Caco-2 (cell line): ENCODE measurements at regions not wholly inside any gene's neighbourhood (a gene's known extent, or its start where the extent isn't known, plus 50 kb on each side); places are given as distances from the start of the nearest gene placed in this dataset.

Experiments used
- BruUV-seq: library from RNA; stranded (reverse); fragments of 400-500 nt; replicated peaks from 2 replicates; lab custom pipeline; 2021; lab: Mats Ljungman, UMichigan
- CTCF ChIA-PET: fragments of 300-600 bp; sonication (Branson Sonifier 250); formaldehyde crosslinking; loops from one replicate; lab custom pipeline; 2022; ENCODE audit warnings: antibody characterized with exemption; lab: Charles Lee
- POLR2A ChIA-PET: fragments of 300-600 bp; sonication (Branson Sonifier 250); formaldehyde crosslinking; loops from one replicate; lab custom pipeline; 2022; ENCODE audit warnings: antibody characterized with exemption; lab: Charles Lee
- DNase-seq, 2 experiments: peaks; one replicate each; pipeline versions ENCODE4 v3.0.0 to v3.0.0-alpha.2; 2020 to 2022
- H3K27me3 ChIP-seq: replicated peaks from 2 replicates; pipeline ENCODE4 v1.6.0; 2011; ENCODE audit warnings: low read length; ENCODE audit not compliant: control insufficient read depth, insufficient read depth
- H3K36me3 ChIP-seq: 2 replicates; pipeline ENCODE4 v1.5.1; 2011; ENCODE audit warnings: low read length; ENCODE audit not compliant: control insufficient read depth, insufficient read depth
- H3K4me1 ChIP-seq: fragments of 250-450 bp; sonication (Bioruptor Pico); 2 replicates; pipeline ENCODE4 v1.5.1; 2020; ENCODE audit warnings: mild to moderate bottlenecking
- H3K4me3 ChIP-seq: 2 replicates; pipeline ENCODE4 v1.5.1; 2011; ENCODE audit warnings: low read depth, mild to moderate bottlenecking, control low read depth, low read length
- H3K9me3 ChIP-seq: fragments of 250-450 bp; sonication (Bioruptor Pico); 2 replicates; pipeline ENCODE4 v1.5.1; 2020; ENCODE audit warnings: mild to moderate bottlenecking, moderate library complexity
- H3K27ac Mint-ChIP-seq: one replicate; pipeline ENCODE4 v1.8.0; 2022; ENCODE audit warnings: mixed read lengths; ENCODE audit not compliant: unreplicated experiment
- H3K27me3 Mint-ChIP-seq: one replicate; pipeline ENCODE4 v1.8.0; 2022; ENCODE audit warnings: mixed read lengths; ENCODE audit not compliant: insufficient read depth, unreplicated experiment
- H3K36me3 Mint-ChIP-seq: one replicate; pipeline ENCODE4 v1.8.0; 2022; ENCODE audit warnings: mild to moderate bottlenecking, mixed read lengths; ENCODE audit not compliant: insufficient read depth, unreplicated experiment
- H3K4me1 Mint-ChIP-seq: one replicate; pipeline ENCODE4 v1.8.0; 2022; ENCODE audit warnings: low read depth, mixed read lengths; ENCODE audit not compliant: unreplicated experiment
- H3K4me3 Mint-ChIP-seq: one replicate; pipeline ENCODE4 v1.8.0; 2022; ENCODE audit warnings: mild to moderate bottlenecking, moderate library complexity, mixed read lengths; ENCODE audit not compliant: unreplicated experiment
- H3K9me3 Mint-ChIP-seq: one replicate; pipeline ENCODE4 v1.8.0; 2022; ENCODE audit warnings: mixed read lengths; ENCODE audit not compliant: unreplicated experiment
- intact Hi-C: fragments of 100-400 bp; cut with micrococcal nuclease; formaldehyde crosslinking; loops from one replicate; pipeline ENCODE4 v1.10.0; 2022; ENCODE audit not compliant: unreplicated experiment
- TF ChIP-seq, protein P1 (sequence below), 2 experiments: fragments of 200-600 bp in 1 of 2; IDR thresholded peaks; 1 replicate in 1 of 2; 2 replicates in 1 of 2; pipeline versions ENCODE4 v1.5.1 to v1.8.0; 2011 to 2022; ENCODE audit warnings: antibody characterized with exemption in 1 of 2, control low read depth in 1 of 2, inconsistent platforms in 1 of 2, low read depth in 1 of 2, low read length in 1 of 2, mild to moderate bottlenecking in 1 of 2, moderate library complexity in 1 of 2; ENCODE audit not compliant: insufficient read depth in 1 of 2, severe bottlenecking in 1 of 2, unreplicated experiment in 1 of 2

DNA sequence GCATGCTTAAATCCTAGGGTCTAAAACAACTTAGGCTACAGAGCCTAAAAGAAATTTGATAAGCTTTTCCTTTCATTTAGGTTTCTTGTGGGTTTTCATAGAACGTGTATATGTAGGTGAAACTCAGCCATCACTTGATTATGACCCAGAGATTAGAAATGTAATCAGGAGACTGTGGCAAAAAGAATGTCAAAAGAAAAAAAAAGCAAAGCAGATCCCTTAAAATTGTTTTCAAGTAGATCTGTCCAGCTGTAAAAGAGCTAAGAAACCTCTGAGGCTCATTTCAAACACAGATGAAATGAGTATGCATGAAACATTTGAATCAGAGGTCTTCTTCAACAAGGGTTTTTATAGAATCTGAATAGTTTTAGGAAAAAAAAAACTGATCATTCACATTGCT lies 341.3 kb upstream of the PRDM1 start:
- Mint-ChIP-seq H3K27ac (no peak overlapping the region), H3K27me3 (no peaks in the 10 kb centered on the region), H3K9me3 (no peaks in the 10 kb centered on the region), H3K36me3 (no peaks in the 10 kb centered on the region), H3K4me3 (no peak overlapping the region), H3K4me1 (peaks cover 5% of the 10 kb centered on the region)
- no peak for DNase-seq
- Histone ChIP-seq H3K27me3 (no peaks in the 10 kb centered on the region), H3K4me1 (no peaks in the 10 kb centered on the region), H3K4me3 (no peak overlapping the region), H3K36me3 (no peaks in the 10 kb centered on the region), H3K9me3 (no peaks in the 10 kb centered on the region)
- TF ChIP-seq, protein P1, sequence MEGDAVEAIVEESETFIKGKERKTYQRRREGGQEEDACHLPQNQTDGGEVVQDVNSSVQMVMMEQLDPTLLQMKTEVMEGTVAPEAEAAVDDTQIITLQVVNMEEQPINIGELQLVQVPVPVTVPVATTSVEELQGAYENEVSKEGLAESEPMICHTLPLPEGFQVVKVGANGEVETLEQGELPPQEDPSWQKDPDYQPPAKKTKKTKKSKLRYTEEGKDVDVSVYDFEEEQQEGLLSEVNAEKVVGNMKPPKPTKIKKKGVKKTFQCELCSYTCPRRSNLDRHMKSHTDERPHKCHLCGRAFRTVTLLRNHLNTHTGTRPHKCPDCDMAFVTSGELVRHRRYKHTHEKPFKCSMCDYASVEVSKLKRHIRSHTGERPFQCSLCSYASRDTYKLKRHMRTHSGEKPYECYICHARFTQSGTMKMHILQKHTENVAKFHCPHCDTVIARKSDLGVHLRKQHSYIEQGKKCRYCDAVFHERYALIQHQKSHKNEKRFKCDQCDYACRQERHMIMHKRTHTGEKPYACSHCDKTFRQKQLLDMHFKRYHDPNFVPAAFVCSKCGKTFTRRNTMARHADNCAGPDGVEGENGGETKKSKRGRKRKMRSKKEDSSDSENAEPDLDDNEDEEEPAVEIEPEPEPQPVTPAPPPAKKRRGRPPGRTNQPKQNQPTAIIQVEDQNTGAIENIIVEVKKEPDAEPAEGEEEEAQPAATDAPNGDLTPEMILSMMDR (IDR thresholded peaks at IDR 0.05; ENCODE audit: insufficient read depth in 1 of 2, low read depth in 1 of 2, low read length in 1 of 2, severe bottlenecking in 1 of 2, unreplicated experiment in 1 of 2), result no peak
- BruUV-seq, result no TSS peak
- CTCF ChIA-PET, result no interaction called here
- POLR2A ChIA-PET, result no interaction called here
- intact Hi-C loops, result no loop called here

DNA sequence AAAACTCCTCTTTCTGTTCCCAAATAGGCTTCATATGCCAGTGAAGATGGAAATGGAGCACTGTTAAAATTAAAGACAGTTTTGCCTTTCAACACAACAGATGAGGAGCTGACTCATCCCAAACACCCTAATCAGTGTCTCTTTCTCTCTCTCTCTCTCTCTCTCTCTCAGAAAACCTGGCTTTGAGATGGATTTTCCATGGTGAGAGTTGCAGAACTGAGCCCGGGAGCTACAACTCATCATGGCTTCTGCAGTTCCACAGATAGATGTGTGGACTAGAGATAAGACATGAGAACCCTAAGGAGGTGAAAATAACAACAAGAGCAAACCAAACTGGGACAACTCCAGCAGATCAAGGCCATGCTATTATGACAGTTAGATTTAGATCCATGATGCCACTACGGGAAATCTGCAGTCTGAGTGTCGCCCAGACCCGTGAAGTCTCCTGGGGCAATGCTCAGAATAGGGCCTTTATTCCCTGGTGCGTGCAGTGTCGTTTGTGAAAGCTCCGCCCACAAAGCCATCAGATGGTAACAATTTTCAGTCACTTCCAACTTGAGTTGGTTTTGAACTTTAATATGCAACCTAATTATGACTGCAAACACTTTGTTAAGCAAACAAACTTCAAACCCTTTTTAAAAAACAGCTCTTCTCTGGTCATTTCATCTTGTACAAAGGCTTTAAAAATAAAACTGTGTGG lies 338.2 kb upstream of the PREP start:
- Mint-ChIP-seq H3K36me3 (no peaks in the 10 kb centered on the region), H3K9me3 (no peaks in the 10 kb centered on the region), H3K4me1 (no peaks in the 10 kb centered on the region), H3K27ac (no peak overlapping the region), H3K27me3 (no peaks in the 10 kb centered on the region), H3K4me3 (no peak overlapping the region)
- POLR2A ChIA-PET, result no interaction called here
- Histone ChIP-seq H3K36me3 (no peaks in the 10 kb centered on the region), H3K27me3 (no peaks in the 10 kb centered on the region), H3K9me3 (no peaks in the 10 kb centered on the region), H3K4me3 (no peak overlapping the region), H3K4me1 (no peaks in the 10 kb centered on the region)
- TF ChIP-seq, protein P1 (IDR thresholded peaks at IDR 0.05; ENCODE audit: insufficient read depth in 1 of 2, low read depth in 1 of 2, low read length in 1 of 2, severe bottlenecking in 1 of 2, unreplicated experiment in 1 of 2), result no peak
- DNase-seq, result no peak
- CTCF ChIA-PET, result no interaction called here
- intact Hi-C loops, result no loop called here
- BruUV-seq, result no TSS peak

DNA sequence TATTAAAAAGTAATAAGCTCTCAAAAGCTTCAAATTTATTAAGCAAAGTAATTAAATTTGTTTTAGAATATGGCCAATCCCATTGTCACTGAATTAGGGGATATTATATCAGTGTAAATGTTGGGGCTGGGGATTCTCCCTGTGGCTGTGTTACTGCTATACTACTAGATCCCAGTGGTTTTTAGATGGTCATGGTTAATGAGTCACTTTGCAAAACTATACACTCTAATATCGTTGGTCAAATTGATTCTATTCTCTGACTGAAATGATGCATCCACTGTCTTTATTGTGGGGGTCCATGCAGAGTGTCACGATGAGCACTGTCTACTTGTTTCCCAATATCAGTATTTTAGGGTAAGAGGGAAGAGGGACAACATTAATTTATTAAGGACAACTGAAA lies 336.9 kb upstream of the PREP start:
- no peak for DNase-seq
- no TSS peak for BruUV-seq
- Mint-ChIP-seq H3K36me3 (no peaks in the 10 kb centered on the region), H3K27ac (no peak overlapping the region), H3K4me1 (no peaks in the 10 kb centered on the region), H3K9me3 (no peaks in the 10 kb centered on the region), H3K4me3 (no peak overlapping the region), H3K27me3 (no peaks in the 10 kb centered on the region)
- ChIA-PET CTCF (no interaction called here), POLR2A (no interaction called here)
- Histone ChIP-seq H3K36me3 (no peaks in the 10 kb centered on the region), H3K4me1 (no peaks in the 10 kb centered on the region), H3K4me3 (no peak overlapping the region), H3K27me3 (no peaks in the 10 kb centered on the region), H3K9me3 (no peaks in the 10 kb centered on the region)
- intact Hi-C loops, result loop anchor here (10.0 kb wide), 1 partner anchor 565 kb away; no protein-coding TSS in a partner anchor
- TF ChIP-seq, protein P1 (IDR thresholded peaks at IDR 0.05; ENCODE audit: insufficient read depth in 1 of 2, low read depth in 1 of 2, low read length in 1 of 2, severe bottlenecking in 1 of 2, unreplicated experiment in 1 of 2), result no peak
